SU-DHL-6 (cell line): ENCODE measurements at regions not wholly inside any gene's neighbourhood (a gene's known extent, or its start where the extent isn't known, plus 50 kb on each side); places are given as distances from the start of the nearest gene placed in this dataset.

Source experiments
- H2AFZ ChIP-seq: fragments of 200-600 bp; sonication (generic); 2 replicates; pipeline ENCODE4 v1.6.1; 2014; ENCODE audit warnings: low read depth, mild to moderate bottlenecking, moderate library complexity, mixed read lengths, antibody characterized with exemption, low read length; ENCODE audit not compliant: severe bottlenecking
- H3F3A ChIP-seq: fragments of 200-600 bp; shearing (Covaris generic); 2 replicates; pipeline ENCODE4 v1.6.0; 2016; ENCODE audit warnings: antibody characterized with exemption, mild to moderate bottlenecking; ENCODE audit not compliant: insufficient read depth
- H3K27ac ChIP-seq: fragments of 200-600 bp; sonication (generic); 2 replicates; pipeline ENCODE4 v1.5.1; 2016; ENCODE audit warnings: low read depth, mild to moderate bottlenecking, low read length, moderate library complexity, mixed read lengths
- H3K27me3 ChIP-seq: fragments of 200-600 bp; sonication (generic), shearing (Covaris generic); 2 replicates; pipeline ENCODE4 v1.6.0; 2014; ENCODE audit warnings: mild to moderate bottlenecking, low read length
- H3K36me3 ChIP-seq: fragments of 200-600 bp; sonication (generic); 2 replicates; pipeline ENCODE4 v1.6.1; 2014; ENCODE audit warnings: mild to moderate bottlenecking, low read length, mixed read lengths
- H3K4me2 ChIP-seq: fragments of 300-600, 200-600 bp; shearing (Covaris generic), sonication (generic); 2 replicates; pipeline ENCODE4 v1.6.0; 2014; ENCODE audit warnings: low read length, low read depth, mild to moderate bottlenecking; ENCODE audit not compliant: poor library complexity, severe bottlenecking
- H3K4me3 ChIP-seq: fragments of 200-600 bp; sonication (generic); 2 replicates; pipeline ENCODE4 v1.5.1; 2014; ENCODE audit warnings: antibody characterized with exemption, low read length, mild to moderate bottlenecking, mixed read lengths; ENCODE audit not compliant: insufficient read depth, poor library complexity, severe bottlenecking
- H3K79me2 ChIP-seq: fragments of 200-600 bp; sonication (generic); 2 replicates; pipeline ENCODE4 v1.6.1; 2014; ENCODE audit warnings: mild to moderate bottlenecking, low read length, moderate library complexity; ENCODE audit not compliant: insufficient read depth
- H3K9ac ChIP-seq: fragments of 200-600 bp; sonication (generic); 2 replicates; pipeline ENCODE4 v1.7.0; 2014; ENCODE audit warnings: mild to moderate bottlenecking, low read length
- H3K9me2 ChIP-seq: fragments of 200-600 bp; sonication (generic); replicated peaks from 2 replicates; pipeline ENCODE4 v1.6.1; 2014; ENCODE audit warnings: low read length; ENCODE audit not compliant: insufficient read depth
- H3K9me3 ChIP-seq: fragments of 200-600 bp; sonication (generic); 2 replicates; pipeline ENCODE4 v1.6.1; 2014; ENCODE audit warnings: low read length, mixed read lengths; ENCODE audit not compliant: insufficient read depth
- H4K20me1 ChIP-seq: fragments of 200-600 bp; sonication (generic); 2 replicates; pipeline ENCODE4 v1.6.1; 2014; ENCODE audit warnings: low read depth, mild to moderate bottlenecking, antibody characterized with exemption, low read length, moderate library complexity, mixed read lengths
- EZH2phosphoT487 ChIP-seq: fragments of 200-600 bp; sonication (generic), shearing (Covaris generic); conservative IDR thresholded peaks from 2 replicates; pipeline ENCODE4 v1.6.1; 2018; ENCODE audit warnings: mild to moderate bottlenecking, antibody characterized with exemption, low read length, moderate library complexity, mixed read lengths
- TF ChIP-seq, protein P1 (sequence below): fragments of 200-600 bp; sonication (generic); IDR thresholded peaks from one replicate; pipeline ENCODE4 v1.5.1; 2017; ENCODE audit warnings: antibody characterized with exemption, mild to moderate bottlenecking, low read length, moderate library complexity; ENCODE audit not compliant: insufficient read depth, poor library complexity, severe bottlenecking

DNA sequence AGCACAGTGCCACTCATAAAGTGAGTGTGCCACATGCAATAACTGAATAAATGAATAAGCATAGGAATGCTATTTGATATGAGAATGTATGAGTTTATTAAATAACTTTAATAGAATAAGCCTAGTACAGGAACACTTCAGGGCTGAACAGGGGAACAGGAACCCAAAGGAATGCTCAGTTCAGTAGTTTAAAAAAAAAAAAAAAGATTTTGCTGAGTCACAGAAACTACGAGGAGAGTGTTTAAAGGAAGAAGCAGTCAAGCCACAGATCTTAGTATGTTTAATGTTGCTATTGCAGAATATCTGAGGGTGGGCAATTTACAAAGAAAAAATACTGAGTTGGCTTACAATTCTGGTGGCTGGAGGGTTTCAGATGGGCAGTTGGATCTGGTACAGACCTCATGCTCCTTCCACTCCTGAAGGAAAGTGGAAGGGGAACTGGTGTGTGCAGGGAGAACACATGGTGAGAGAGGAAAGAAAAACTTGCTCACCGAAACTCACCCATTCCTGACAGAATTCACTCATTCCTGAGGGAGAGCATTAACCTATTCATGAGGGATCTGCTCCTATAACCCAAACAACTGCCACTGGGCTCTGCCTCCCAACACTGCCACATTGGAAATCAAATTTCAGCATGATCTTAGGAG lies 880.3 kb upstream of the MGAT4C start:
- Histone ChIP-seq H3K4me3 (no peak overlapping the region), H3K27me3 (no peaks in the 10 kb centered on the region), H3K9me2 (no peaks in the 10 kb centered on the region; the same call in 1 of the 2 replicates), H4K20me1 (no peaks in the 10 kb centered on the region), H3K4me2 (no peak overlapping the region), H3F3A (no peaks in the 10 kb centered on the region), H3K79me2 (no peaks in the 10 kb centered on the region), H3K9ac (no peak overlapping the region), H3K36me3 (no peaks in the 10 kb centered on the region), H3K9me3 (no peaks in the 10 kb centered on the region), H3K27ac (no peak overlapping the region), H2AFZ (no peak overlapping the region)
- TF ChIP-seq, protein P1, sequence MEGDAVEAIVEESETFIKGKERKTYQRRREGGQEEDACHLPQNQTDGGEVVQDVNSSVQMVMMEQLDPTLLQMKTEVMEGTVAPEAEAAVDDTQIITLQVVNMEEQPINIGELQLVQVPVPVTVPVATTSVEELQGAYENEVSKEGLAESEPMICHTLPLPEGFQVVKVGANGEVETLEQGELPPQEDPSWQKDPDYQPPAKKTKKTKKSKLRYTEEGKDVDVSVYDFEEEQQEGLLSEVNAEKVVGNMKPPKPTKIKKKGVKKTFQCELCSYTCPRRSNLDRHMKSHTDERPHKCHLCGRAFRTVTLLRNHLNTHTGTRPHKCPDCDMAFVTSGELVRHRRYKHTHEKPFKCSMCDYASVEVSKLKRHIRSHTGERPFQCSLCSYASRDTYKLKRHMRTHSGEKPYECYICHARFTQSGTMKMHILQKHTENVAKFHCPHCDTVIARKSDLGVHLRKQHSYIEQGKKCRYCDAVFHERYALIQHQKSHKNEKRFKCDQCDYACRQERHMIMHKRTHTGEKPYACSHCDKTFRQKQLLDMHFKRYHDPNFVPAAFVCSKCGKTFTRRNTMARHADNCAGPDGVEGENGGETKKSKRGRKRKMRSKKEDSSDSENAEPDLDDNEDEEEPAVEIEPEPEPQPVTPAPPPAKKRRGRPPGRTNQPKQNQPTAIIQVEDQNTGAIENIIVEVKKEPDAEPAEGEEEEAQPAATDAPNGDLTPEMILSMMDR, result no peak
- no peak for TF ChIP-seq EZH2phosphoT487

DNA sequence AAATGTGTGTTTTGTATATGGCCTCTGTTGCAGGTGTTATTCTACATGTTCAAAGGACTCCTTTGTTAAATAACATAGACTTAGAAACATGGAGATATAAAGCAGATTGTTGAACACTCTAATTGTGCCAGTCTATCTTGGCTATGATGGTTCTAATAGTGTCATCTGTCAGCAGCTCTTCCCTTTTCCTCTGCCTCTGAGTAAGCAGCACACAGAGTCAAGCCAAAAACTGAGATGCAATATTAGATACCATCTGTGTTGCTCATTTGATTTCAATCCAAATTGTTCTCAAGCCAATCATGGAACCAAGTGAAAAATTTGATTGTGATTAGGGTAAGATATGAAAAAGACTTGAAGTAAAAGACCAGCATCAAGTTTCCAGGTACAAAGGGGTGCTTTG lies 871.1 kb upstream of the MGAT4C start:
- H4K20me1 ChIP-seq, result no peaks in the 10 kb centered on the region
- TF ChIP-seq EZH2phosphoT487, result no peak
- TF ChIP-seq, protein P1, result no peak
- H3K9me3 ChIP-seq, result peaks cover 8% of the 10 kb centered on the region; the same call in 1 of the 2 replicates
- no peaks in the 10 kb centered on the region for H3K27me3 ChIP-seq
- H3K9me2 ChIP-seq, result no peaks in the 10 kb centered on the region
- H2AFZ ChIP-seq, result no peak overlapping the region
- H3K9ac ChIP-seq, result no peak overlapping the region
- no peaks in the 10 kb centered on the region for H3F3A ChIP-seq
- no peaks in the 10 kb centered on the region for H3K36me3 ChIP-seq
- H3K79me2 ChIP-seq, result no peaks in the 10 kb centered on the region
- H3K27ac ChIP-seq, result no peak overlapping the region
- H3K4me3 ChIP-seq, result no peak overlapping the region
- no peak overlapping the region for H3K4me2 ChIP-seq

DNA sequence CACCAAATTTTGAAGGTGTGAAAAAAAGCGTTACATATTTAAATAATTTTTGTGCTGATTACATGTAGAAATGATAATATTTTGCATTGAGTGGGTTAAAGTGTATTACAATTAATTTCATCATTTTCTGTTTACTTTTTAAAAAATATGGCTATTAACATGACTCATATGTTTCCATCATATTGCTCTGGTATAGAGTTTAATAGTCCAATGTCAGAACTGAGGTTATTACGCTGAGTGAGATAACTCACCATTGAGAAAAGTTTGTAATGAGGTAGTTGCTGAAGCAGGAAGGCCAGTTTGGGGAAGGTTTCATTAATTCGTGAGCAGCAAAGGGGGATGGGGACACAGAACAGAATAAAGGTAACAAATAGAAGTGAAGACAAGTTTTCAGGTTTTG lies 865.7 kb upstream of the MGAT4C start:
- no peak overlapping the region for H3K9ac ChIP-seq
- no peak overlapping the region for H3K4me3 ChIP-seq
- H4K20me1 ChIP-seq, result no peaks in the 10 kb centered on the region
- peaks cover 8% of the 10 kb centered on the region; the same call in 1 of the 2 replicates for H3K9me3 ChIP-seq
- no peaks in the 10 kb centered on the region for H3K79me2 ChIP-seq
- TF ChIP-seq EZH2phosphoT487, result no peak
- TF ChIP-seq, protein P1, result no peak
- no peaks in the 10 kb centered on the region for H3K36me3 ChIP-seq
- H3K4me2 ChIP-seq, result no peak overlapping the region
- no peak overlapping the region for H3K27ac ChIP-seq
- H2AFZ ChIP-seq, result no peak overlapping the region
- H3K9me2 ChIP-seq, result no peaks in the 10 kb centered on the region
- H3F3A ChIP-seq, result no peaks in the 10 kb centered on the region
- H3K27me3 ChIP-seq, result no peaks in the 10 kb centered on the region
